Caco-2 (cell line): ENCODE measurements at regions not wholly inside any gene's neighbourhood (a gene's known extent, or its start where the extent isn't known, plus 50 kb on each side); places are given as distances from the start of the nearest gene placed in this dataset.
A peak's percentile ranks its signal among the peaks of the same experiment; 100 is the strongest.
"Not testable (repeated sequence)": the region's sequence is repeated elsewhere in the genome, so short reads cannot be mapped to it uniquely, and the experiment has no call there.

Experiments used
- BruUV-seq: library from RNA; stranded (reverse); fragments of 400-500 nt; replicated peaks from 2 replicates; lab custom pipeline; 2021; lab: Mats Ljungman, UMichigan
- CTCF ChIA-PET: fragments of 300-600 bp; sonication (Branson Sonifier 250); formaldehyde crosslinking; loops from one replicate; lab custom pipeline; 2022; ENCODE audit warnings: antibody characterized with exemption; lab: Charles Lee
- POLR2A ChIA-PET: fragments of 300-600 bp; sonication (Branson Sonifier 250); formaldehyde crosslinking; loops from one replicate; lab custom pipeline; 2022; ENCODE audit warnings: antibody characterized with exemption; lab: Charles Lee
- DNase-seq, 2 experiments: peaks; one replicate each; pipeline versions ENCODE4 v3.0.0 to v3.0.0-alpha.2; 2020 to 2022
- H3K27me3 ChIP-seq: replicated peaks from 2 replicates; pipeline ENCODE4 v1.6.0; 2011; ENCODE audit warnings: low read length; ENCODE audit not compliant: control insufficient read depth, insufficient read depth
- H3K36me3 ChIP-seq: 2 replicates; pipeline ENCODE4 v1.5.1; 2011; ENCODE audit warnings: low read length; ENCODE audit not compliant: control insufficient read depth, insufficient read depth
- H3K4me1 ChIP-seq: fragments of 250-450 bp; sonication (Bioruptor Pico); 2 replicates; pipeline ENCODE4 v1.5.1; 2020; ENCODE audit warnings: mild to moderate bottlenecking
- H3K4me3 ChIP-seq: 2 replicates; pipeline ENCODE4 v1.5.1; 2011; ENCODE audit warnings: low read depth, mild to moderate bottlenecking, control low read depth, low read length
- H3K9me3 ChIP-seq: fragments of 250-450 bp; sonication (Bioruptor Pico); 2 replicates; pipeline ENCODE4 v1.5.1; 2020; ENCODE audit warnings: mild to moderate bottlenecking, moderate library complexity
- H3K27ac Mint-ChIP-seq: one replicate; pipeline ENCODE4 v1.8.0; 2022; ENCODE audit warnings: mixed read lengths; ENCODE audit not compliant: unreplicated experiment
- H3K27me3 Mint-ChIP-seq: one replicate; pipeline ENCODE4 v1.8.0; 2022; ENCODE audit warnings: mixed read lengths; ENCODE audit not compliant: insufficient read depth, unreplicated experiment
- H3K36me3 Mint-ChIP-seq: one replicate; pipeline ENCODE4 v1.8.0; 2022; ENCODE audit warnings: mild to moderate bottlenecking, mixed read lengths; ENCODE audit not compliant: insufficient read depth, unreplicated experiment
- H3K4me1 Mint-ChIP-seq: one replicate; pipeline ENCODE4 v1.8.0; 2022; ENCODE audit warnings: low read depth, mixed read lengths; ENCODE audit not compliant: unreplicated experiment
- H3K4me3 Mint-ChIP-seq: one replicate; pipeline ENCODE4 v1.8.0; 2022; ENCODE audit warnings: mild to moderate bottlenecking, moderate library complexity, mixed read lengths; ENCODE audit not compliant: unreplicated experiment
- H3K9me3 Mint-ChIP-seq: one replicate; pipeline ENCODE4 v1.8.0; 2022; ENCODE audit warnings: mixed read lengths; ENCODE audit not compliant: unreplicated experiment
- intact Hi-C: fragments of 100-400 bp; cut with micrococcal nuclease; formaldehyde crosslinking; loops from one replicate; pipeline ENCODE4 v1.10.0; 2022; ENCODE audit not compliant: unreplicated experiment
- TF ChIP-seq, protein P1 (sequence below), 2 experiments: fragments of 200-600 bp in 1 of 2; IDR thresholded peaks; 1 replicate in 1 of 2; 2 replicates in 1 of 2; pipeline versions ENCODE4 v1.5.1 to v1.8.0; 2011 to 2022; ENCODE audit warnings: antibody characterized with exemption in 1 of 2, control low read depth in 1 of 2, inconsistent platforms in 1 of 2, low read depth in 1 of 2, low read length in 1 of 2, mild to moderate bottlenecking in 1 of 2, moderate library complexity in 1 of 2; ENCODE audit not compliant: insufficient read depth in 1 of 2, severe bottlenecking in 1 of 2, unreplicated experiment in 1 of 2

DNA sequence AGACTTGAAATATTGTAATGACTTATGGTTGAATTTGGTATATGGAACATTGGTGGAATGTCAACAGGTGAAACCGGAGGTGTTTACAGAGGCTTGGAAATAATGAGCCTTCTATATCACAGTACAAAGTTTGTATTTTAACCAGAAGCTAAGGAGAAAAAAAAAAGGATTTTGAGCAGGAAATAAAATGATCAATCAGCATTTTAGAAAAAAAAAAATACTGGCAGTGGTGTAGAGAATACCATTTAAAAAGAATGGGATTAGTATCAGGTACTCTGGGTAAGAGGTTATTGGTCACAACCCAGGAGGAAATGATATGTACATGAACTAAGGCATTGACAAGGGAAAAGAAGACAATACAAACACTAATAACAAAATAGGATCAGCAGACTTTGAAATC, 587.1 kb upstream of the HTR2C start:
- H3K27ac Mint-ChIP-seq: no peak overlapping the region
- intact Hi-C loops: no loop called here
- DNase-seq: no peak
- TF ChIP-seq, protein P1, sequence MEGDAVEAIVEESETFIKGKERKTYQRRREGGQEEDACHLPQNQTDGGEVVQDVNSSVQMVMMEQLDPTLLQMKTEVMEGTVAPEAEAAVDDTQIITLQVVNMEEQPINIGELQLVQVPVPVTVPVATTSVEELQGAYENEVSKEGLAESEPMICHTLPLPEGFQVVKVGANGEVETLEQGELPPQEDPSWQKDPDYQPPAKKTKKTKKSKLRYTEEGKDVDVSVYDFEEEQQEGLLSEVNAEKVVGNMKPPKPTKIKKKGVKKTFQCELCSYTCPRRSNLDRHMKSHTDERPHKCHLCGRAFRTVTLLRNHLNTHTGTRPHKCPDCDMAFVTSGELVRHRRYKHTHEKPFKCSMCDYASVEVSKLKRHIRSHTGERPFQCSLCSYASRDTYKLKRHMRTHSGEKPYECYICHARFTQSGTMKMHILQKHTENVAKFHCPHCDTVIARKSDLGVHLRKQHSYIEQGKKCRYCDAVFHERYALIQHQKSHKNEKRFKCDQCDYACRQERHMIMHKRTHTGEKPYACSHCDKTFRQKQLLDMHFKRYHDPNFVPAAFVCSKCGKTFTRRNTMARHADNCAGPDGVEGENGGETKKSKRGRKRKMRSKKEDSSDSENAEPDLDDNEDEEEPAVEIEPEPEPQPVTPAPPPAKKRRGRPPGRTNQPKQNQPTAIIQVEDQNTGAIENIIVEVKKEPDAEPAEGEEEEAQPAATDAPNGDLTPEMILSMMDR (IDR thresholded peaks at IDR 0.05; ENCODE audit: insufficient read depth in 1 of 2, low read depth in 1 of 2, low read length in 1 of 2, severe bottlenecking in 1 of 2, unreplicated experiment in 1 of 2): no peak
- ChIA-PET CTCF (no interaction called here), POLR2A (no interaction called here)
- Histone ChIP-seq H3K9me3 (no peaks in the 10 kb centered on the region), H3K36me3 (no peaks in the 10 kb centered on the region), H3K4me1 (no peaks in the 10 kb centered on the region), H3K4me3 (no peak overlapping the region), H3K27me3 (no peaks in the 10 kb centered on the region)
- no peaks in the 10 kb centered on the region for H3K4me1 Mint-ChIP-seq
- H3K36me3 Mint-ChIP-seq: no peaks in the 10 kb centered on the region
- H3K4me3 Mint-ChIP-seq: no peak overlapping the region
- BruUV-seq: no TSS peak
- no peaks in the 10 kb centered on the region for H3K27me3 Mint-ChIP-seq
- no peaks in the 10 kb centered on the region for H3K9me3 Mint-ChIP-seq

DNA sequence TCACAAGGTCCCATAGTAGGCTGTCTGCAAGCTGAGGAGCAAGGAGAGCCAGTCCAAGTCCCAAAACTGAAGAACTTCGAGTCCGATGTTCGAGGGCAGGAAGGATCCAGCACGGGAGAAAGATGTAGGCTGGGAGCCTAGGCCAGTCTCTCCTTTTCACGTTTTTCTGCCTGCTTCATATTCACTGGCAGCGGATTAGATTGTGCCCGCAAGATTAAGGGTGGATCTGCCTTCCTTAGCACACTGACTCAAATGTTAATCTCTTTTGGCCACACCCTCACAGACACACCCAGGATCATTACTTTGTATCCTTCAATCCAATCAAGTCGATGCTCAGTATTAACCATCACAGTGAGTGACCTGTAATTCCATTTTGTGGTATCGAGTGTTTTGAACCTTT, 592.2 kb upstream of the HTR2C start:
- H3K27me3 ChIP-seq, BruUV-seq, H3K4me1 ChIP-seq, H3K36me3 ChIP-seq, H3K27ac Mint-ChIP-seq, H3K9me3 ChIP-seq, H3K4me1 Mint-ChIP-seq, CTCF ChIA-PET, H3K27me3 Mint-ChIP-seq, POLR2A ChIA-PET, H3K9me3 Mint-ChIP-seq, H3K36me3 Mint-ChIP-seq, intact Hi-C loops, DNase-seq, H3K4me3 ChIP-seq, H3K4me3 Mint-ChIP-seq: not testable (repeated sequence)

DNA sequence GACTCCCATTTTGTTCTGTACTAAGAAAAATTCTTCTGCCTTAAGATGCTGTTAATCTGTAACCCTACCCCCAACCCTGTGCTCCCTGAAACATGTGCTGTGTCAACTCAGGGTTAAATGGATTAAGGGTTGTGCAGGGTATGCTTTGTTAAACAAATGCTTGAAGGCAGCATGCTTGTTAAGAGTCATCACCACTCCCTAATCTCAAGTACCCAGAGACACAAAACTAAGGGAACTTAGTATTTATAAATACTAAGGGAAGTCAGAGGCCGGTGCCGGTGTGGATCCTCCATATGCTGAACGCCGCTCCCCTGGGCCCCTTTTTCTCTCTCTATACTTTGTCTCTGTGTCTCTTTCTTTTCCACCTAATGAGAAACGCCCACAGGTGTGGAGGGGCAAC, 593.2 kb upstream of the HTR2C start:
- H3K4me3 Mint-ChIP-seq: peak overlapping the region; percentile 10
- H3K9me3 Mint-ChIP-seq, H3K27ac Mint-ChIP-seq, H3K4me1 ChIP-seq, H3K4me1 Mint-ChIP-seq, CTCF ChIA-PET, H3K36me3 ChIP-seq, H3K27me3 ChIP-seq, intact Hi-C loops, H3K4me3 ChIP-seq, H3K9me3 ChIP-seq, H3K27me3 Mint-ChIP-seq, POLR2A ChIA-PET, H3K36me3 Mint-ChIP-seq, BruUV-seq: not testable (repeated sequence)
- peak; percentile 7 to 25 for DNase-seq

DNA sequence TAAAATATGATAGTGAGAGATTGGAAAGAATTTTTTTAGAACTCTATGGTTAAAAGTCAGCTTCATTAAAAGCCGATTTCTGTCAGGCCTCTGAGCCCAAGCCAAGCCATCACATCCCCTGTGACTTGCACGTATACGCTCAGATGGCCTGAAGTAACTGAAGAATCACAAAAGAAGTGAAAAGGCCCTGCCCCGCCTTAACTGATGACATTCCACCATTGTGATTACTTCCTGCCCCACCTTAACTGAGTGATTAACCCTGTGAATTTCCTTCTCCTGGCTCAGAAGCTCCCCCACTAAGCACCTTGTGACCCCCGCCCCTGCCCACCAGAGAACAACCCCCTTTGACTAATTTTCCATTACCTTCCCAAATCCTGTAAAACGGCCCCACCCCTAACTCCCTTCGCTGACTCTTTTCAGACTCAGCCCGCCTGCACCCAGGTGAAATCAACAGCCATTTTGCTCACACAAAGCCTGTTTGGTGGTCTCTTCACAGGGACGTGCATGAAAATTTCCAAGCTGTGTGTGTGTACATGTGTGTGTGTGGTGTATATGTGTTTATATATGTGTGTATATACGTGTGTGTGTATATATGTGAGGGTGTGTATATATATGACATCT, 595.5 kb upstream of the HTR2C start:
- H3K36me3 Mint-ChIP-seq, H3K9me3 Mint-ChIP-seq, CTCF ChIA-PET, H3K4me3 ChIP-seq, H3K27me3 ChIP-seq, H3K27me3 Mint-ChIP-seq, POLR2A ChIA-PET, DNase-seq, H3K27ac Mint-ChIP-seq, H3K4me1 ChIP-seq, intact Hi-C loops, H3K4me3 Mint-ChIP-seq, H3K36me3 ChIP-seq, H3K4me1 Mint-ChIP-seq, BruUV-seq, H3K9me3 ChIP-seq: not testable (repeated sequence)
